ENCODE measurements at regions not wholly inside any gene's neighbourhood (a gene's known extent, or its start where the extent isn't known, plus 50 kb on each side); places are given as distances from the start of the nearest gene placed in this dataset.

GRCh38 chr7:159253657-159254056, 109.0 kb upstream of the VIPR2 start:
- DNase-seq, result no peak

GRCh38 chr7:159250471-159250870, 105.8 kb upstream of the VIPR2 start:
- no peak for DNase-seq

- no peak for DNase-seq
These were observed 105.0 kb upstream of the VIPR2 start for GRCh38 chr7:159249671-159250070.

GRCh38 chr7:159247910-159248309, 103.2 kb upstream of the VIPR2 start:
- no peak for DNase-seq

GRCh38 chr7:159246702-159247480, 102.2 kb upstream of the VIPR2 start:
- no peak for DNase-seq

GRCh38 chr7:159240962-159241361, 96.3 kb upstream of the VIPR2 start:
- DNase-seq, result no peak

GRCh38 chr7:159239028-159239427, 94.4 kb upstream of the VIPR2 start:
- DNase-seq, result no peak

- no peak for DNase-seq
These were observed 93.9 kb upstream of the VIPR2 start for GRCh38 chr7:159238541-159238940.

- no peak for DNase-seq
These were observed 92.5 kb upstream of the VIPR2 start for GRCh38 chr7:159237022-159237653.

GRCh38 chr7:159231017-159231416, 86.3 kb upstream of the VIPR2 start:
- no peak for DNase-seq

- no peak for DNase-seq
These were observed 85.2 kb upstream of the VIPR2 start for GRCh38 chr7:159229683-159230475.

GRCh38 chr7:159227433-159227832, 82.8 kb upstream of the VIPR2 start:
- DNase-seq, result no peak

GRCh38 chr7:159226011-159226702, 81.5 kb upstream of the VIPR2 start:
- DNase-seq, result no peak

- DNase-seq, result no peak
These were observed 73.9 kb upstream of the VIPR2 start for GRCh38 chr7:159218607-159219006.

- peak; percentile 78 for DNase-seq
These were observed 73.5 kb upstream of the VIPR2 start for GRCh38 chr7:159218170-159218569.

- no peak for DNase-seq
These were observed 70.4 kb upstream of the VIPR2 start for GRCh38 chr7:159215076-159215475.

GRCh38 chr7:159213253-159213652, 68.6 kb upstream of the VIPR2 start:
- no peak for DNase-seq

- DNase-seq, result no peak
These were observed 67.6 kb upstream of the VIPR2 start for GRCh38 chr7:159212226-159212625.

GRCh38 chr7:159211540-159212182, 67.0 kb upstream of the VIPR2 start:
- DNase-seq, result no peak

GRCh38 chr7:159210581-159211235, 66.0 kb upstream of the VIPR2 start:
- no peak for DNase-seq

GRCh38 chr7:159209429-159209828, 64.8 kb upstream of the VIPR2 start:
- DNase-seq, result no peak

GRCh38 chr7:159207951-159208350, 63.3 kb upstream of the VIPR2 start:
- DNase-seq, result no peak
